Stimulated activated CD8-positive, alpha-beta memory T cell treated with anti-CD3 and anti-CD28 coated beads, Interleukin-4, amount 100 ng/mL, for 48 hours (primary cell): ENCODE measurements at regions not wholly inside any gene's neighbourhood (a gene's known extent, or its start where the extent isn't known, plus 50 kb on each side); places are given as distances from the start of the nearest gene placed in this dataset.

Experiments
- DNase-seq: peaks from one replicate; pipeline ENCODE4 v3.0.0-alpha.2; 2020

DNA sequence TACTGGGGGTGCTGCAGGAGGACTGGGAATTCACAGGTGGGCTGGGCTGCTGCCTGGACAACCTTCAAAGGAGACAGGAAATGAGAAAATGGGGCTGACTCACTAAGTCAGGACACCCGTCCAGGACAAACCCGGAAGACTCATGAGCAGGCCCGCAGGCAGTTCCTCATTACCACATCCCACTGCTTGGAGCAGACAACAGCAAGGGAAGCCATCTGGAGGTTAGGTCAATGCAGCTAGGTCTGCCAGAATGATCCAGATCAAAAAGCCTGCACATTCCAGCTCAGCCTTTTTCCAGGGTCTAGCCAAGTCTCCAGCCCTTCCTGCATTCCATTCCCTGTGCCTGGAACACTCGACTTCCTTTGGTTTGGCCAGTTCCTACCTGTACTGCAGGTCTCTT lies 536.5 kb upstream of the CDH11 start:
- DNase-seq, result no peak

DNA sequence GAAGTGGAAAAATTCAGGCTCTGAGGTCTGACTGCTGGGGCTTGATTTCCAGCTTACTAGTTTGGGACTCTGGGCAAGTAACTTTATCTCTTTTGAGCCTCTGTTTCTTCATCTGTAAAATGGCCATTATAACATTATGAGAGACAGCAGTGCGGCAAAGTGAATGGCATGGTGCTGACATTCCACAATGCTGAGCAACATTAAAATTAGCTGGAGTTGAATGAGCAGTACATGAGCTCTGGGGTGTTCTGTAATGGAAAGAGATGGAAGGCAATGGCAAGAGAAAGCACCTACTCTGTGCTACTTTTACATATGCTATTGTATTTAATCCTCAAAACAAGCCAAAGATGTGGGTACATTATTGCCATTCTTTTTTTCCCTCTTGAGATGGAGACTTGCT lies 535.7 kb upstream of the CDH11 start:
- DNase-seq, result no peak

DNA sequence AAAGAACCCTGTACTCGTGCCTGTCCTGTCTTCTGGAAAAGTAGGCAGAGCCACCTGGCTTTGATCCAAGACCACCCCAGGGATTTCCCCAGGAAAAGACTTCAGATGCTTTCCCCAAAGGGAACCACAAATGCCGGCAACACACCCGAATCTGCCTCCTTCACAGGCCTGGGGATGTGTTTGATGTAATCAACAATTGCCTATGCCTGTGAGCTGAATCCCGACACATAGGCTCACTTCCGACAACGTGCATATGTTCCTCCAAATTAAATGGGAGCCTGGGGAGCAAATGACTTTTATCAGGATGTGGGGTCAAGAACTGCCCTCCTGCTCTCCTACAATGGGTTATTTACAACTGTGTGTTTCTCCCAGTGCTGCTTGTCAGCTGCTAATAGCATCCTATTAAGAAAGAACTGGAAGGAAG lies 535.2 kb upstream of the CDH11 start:
- no peak for DNase-seq

GRCh38 chr16:65655802-65656201 lies 533.9 kb upstream of the CDH11 start:
- no peak for DNase-seq

- no peak for DNase-seq
Measured at GRCh38 chr16:65648101-65648500, 526.2 kb upstream of the CDH11 start.

- no peak for DNase-seq
Measured at GRCh38 chr16:65644821-65645220, 523.0 kb upstream of the CDH11 start.

- DNase-seq, result no peak
Measured at GRCh38 chr16:65641762-65642289, 520.0 kb upstream of the CDH11 start.

DNA sequence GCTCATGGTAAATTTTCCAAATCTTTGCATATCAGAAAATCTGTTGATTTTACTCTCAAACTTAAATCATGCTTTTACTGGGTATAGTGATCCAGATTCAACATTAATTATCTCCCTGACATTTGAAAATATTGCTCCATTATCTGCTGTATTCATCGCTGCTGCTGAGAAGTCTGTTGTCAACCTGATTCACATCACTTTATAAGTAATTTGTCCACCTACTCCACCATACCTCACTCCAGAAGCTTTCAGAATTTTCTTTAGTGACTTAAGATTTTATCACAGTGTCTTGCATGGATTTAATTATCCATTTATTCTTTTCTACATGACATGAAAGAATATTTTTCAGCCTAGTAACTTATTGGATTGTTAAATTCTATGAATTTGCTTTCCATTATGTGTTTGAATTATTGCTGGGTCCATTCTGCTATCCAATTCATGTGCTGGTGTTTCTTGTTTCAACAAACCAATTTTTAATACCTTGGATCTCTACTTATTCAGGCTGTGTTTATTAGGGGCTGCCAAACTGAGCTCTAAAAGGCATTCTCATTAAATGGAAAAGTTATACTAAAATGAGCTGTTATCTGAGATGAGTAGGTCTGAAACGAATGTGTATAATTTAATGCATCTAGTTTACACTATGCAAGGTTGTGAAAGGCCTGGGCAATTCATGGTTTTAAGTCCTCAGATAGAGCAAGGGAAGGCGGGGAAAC lies 519.3 kb upstream of the CDH11 start:
- no peak for DNase-seq

GRCh38 chr16:65634833-65635232 lies 513.0 kb upstream of the CDH11 start:
- no peak for DNase-seq

GRCh38 chr16:65634291-65634690 lies 512.4 kb upstream of the CDH11 start:
- no peak for DNase-seq

- no peak for DNase-seq
Measured at GRCh38 chr16:65624666-65625065, 502.8 kb upstream of the CDH11 start.

GRCh38 chr16:65624229-65624628 lies 502.4 kb upstream of the CDH11 start:
- DNase-seq, result no peak

DNA sequence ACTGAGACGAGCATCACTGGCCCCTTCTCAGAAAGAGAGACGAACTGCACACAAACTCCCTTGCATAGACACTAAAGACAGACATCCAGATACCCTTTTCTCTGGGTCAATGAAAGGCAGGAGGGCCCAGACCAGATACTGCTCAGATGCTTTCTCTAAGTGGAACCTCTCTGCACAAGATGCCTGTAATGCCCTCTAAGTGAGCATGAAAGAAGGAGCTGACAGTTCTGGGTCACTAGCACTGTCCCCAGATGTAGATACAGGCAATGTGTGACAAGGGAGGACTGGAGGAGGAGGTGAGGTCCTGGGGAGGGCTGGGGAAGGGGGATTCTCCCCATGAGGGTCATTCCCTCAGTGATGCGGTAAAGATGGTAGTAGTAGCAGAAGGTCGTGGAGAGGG lies 501.0 kb upstream of the CDH11 start:
- no peak for DNase-seq

GRCh38 chr16:65622151-65622550 lies 500.3 kb upstream of the CDH11 start:
- no peak for DNase-seq

DNA sequence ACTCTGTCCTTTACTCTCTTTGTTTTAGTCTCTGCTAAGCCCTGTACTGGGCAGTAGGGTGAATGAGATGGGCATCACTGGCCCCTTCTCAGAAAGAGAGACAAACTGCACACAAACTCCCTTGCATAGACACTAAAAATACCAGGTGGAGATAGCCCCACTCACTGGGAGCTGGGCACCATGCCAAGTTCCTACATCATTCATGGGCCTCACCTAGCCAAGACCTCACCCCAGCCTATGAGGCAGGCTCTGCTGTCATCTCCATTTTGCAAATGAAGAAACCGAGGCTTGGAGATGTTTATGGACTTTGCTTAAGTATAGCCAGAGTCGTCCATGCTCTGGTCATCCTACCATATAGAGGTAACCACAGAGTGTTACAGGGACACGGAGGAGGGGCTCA lies 499.8 kb upstream of the CDH11 start:
- DNase-seq, result no peak

- DNase-seq, result no peak
Measured at GRCh38 chr16:65619606-65620005, 497.7 kb upstream of the CDH11 start.

- DNase-seq, result no peak
Measured at GRCh38 chr16:65618931-65619330, 497.1 kb upstream of the CDH11 start.

DNA sequence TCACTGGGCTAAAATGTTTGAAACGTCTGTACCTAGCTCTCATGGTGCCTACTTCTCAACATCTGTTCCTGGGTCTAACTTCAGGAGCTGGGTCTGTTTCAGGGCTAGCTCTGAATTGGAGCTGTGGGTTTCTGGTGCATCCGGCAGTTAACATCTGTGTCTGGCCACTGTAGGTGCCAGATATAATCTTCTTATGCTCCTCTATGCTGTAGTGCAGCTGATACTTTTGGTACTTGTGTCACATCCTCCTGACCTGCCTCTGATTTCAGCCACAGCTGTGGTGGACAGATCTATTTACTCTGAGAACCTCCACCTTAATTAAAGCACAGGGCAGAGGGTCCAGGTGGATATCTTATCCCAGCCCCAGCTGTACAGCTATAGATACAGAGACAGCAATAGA lies 496.5 kb upstream of the CDH11 start:
- DNase-seq, result no peak

GRCh38 chr16:65617421-65617820 lies 495.6 kb upstream of the CDH11 start:
- no peak for DNase-seq

DNA sequence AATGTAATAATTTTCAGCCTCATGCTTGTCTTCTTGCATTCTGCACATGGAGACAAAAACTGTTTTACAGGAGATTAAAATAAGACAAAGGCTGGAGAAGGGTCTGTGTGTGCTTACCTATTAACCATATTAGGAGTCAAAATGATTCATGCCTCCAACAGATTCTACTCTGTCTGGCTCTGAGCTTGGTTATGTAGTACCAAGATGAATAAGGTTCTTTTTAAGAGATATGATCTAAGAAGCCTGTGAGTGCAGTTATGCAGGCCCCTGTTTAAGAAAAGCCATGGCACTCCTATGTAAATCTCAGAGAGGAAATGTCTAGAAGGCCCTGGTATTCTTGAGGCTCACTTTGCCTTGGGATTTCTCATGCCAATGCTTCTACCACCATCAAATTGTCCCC lies 486.6 kb upstream of the CDH11 start:
- DNase-seq, result no peak

- no peak for DNase-seq
Measured at GRCh38 chr16:65604771-65605170, 482.9 kb upstream of the CDH11 start.

GRCh38 chr16:65601781-65602180 lies 479.9 kb upstream of the CDH11 start:
- no peak for DNase-seq

GRCh38 chr16:65600629-65601028 lies 478.8 kb upstream of the CDH11 start:
- no peak for DNase-seq

GRCh38 chr16:65600046-65600445 lies 478.2 kb upstream of the CDH11 start:
- no peak for DNase-seq

DNA sequence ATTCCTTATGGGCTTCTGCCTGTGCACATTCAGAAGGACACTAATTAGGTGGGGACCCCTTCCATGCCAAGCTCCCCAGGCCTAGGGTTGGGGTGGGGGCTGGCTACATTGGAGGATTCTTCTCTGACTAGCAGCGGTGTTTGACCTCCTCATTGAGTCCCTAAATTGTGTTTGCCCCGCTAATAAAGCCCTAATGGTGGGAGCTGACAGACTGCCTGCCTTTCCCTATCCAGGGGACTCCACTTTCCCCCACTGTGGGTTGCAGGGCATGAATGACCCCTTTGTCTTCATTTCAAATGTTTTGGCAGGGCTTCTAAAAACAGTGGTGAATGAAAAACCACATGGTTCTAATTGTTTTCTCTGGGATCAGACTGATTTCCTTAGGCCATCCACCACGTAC lies 476.8 kb upstream of the CDH11 start:
- DNase-seq, result no peak
